GM12878 (cell line): ENCODE measurements at regions not wholly inside any gene's neighbourhood (a gene's known extent, or its start where the extent isn't known, plus 50 kb on each side); places are given as distances from the start of the nearest gene placed in this dataset.

Experiments used
- ATAC-seq: fragments of 200-7000 bp; cut with Tn5 transposase; 3 replicates; pipeline ENCODE4 v1.9.1; 2020; ENCODE audit warnings: mild to moderate bottlenecking, moderate library complexity
- BruUV-seq: library from RNA; stranded (reverse); fragments of 400-500 nt; replicated peaks from 2 replicates; lab custom pipeline; 2021; lab: Mats Ljungman, UMichigan
- CTCF ChIA-PET: fragments of 300-600 bp; sonication (Branson Sonifier 250); formaldehyde crosslinking; extraction: SDS; loops from one replicate; lab custom pipeline; 2021; ENCODE audit warnings: inconsistent platforms; lab: Yijun Ruan, JAX
- POLR2A ChIA-PET: fragments of 350-600 bp; formaldehyde crosslinking; extraction: SDS; loops from one replicate; lab custom pipeline; 2021; ENCODE audit warnings: inconsistent platforms; lab: Charles Lee
- RAD21 ChIA-PET: fragments of 300-600 bp; sonication (Branson Sonifier 250); formaldehyde crosslinking; loops from one replicate; lab custom pipeline; 2023; ENCODE audit warnings: antibody characterized with exemption; ENCODE audit not compliant: unreplicated experiment; lab: Charles Lee
- SMC1A ChIA-PET: fragments of 300-600 bp; sonication (Branson Sonifier 250); formaldehyde crosslinking; loops from one replicate; lab custom pipeline; 2023; ENCODE audit not compliant: unreplicated experiment, uncharacterized antibody; lab: Charles Lee
- DNase-seq: peaks from one replicate; pipeline ENCODE4 v3.0.0-alpha.2; 2011; ENCODE audit warnings: low read depth, low spot score
- FAIRE-seq: peaks from 3 replicates; lab custom pipeline; 2011; peaks lifted over from hg19 to GRCh38; lab: Jason Lieb, UNC
- H2AFZ ChIP-seq: 2 replicates; pipeline ENCODE4 v1.6.0; 2011; ENCODE audit warnings: low read depth, low read length, control low read depth; ENCODE audit not compliant: control insufficient read depth
- H3K27ac ChIP-seq: 2 replicates; pipeline ENCODE4 v1.5.1; 2011; ENCODE audit warnings: control low read depth; ENCODE audit not compliant: control insufficient read depth, insufficient read depth
- H3K27me3 ChIP-seq, 2 experiments: replicated peaks in 1 of 2; 2 replicates each; pipeline versions ENCODE4 v1.6.0 to v1.6.1; 2011; ENCODE audit warnings: low read length in 1 of 2; ENCODE audit not compliant: control insufficient read depth in 2 of 2, insufficient read depth in 2 of 2
- H3K36me3 ChIP-seq, 2 experiments: 2 replicates each; pipeline ENCODE4 v1.5.1; 2011; ENCODE audit warnings: low read length in 1 of 2; ENCODE audit not compliant: control insufficient read depth in 2 of 2, insufficient read depth in 2 of 2
- H3K4me1 ChIP-seq: 2 replicates; pipeline ENCODE4 v1.6.1; 2011; ENCODE audit warnings: mild to moderate bottlenecking, low read length, moderate library complexity, mixed read lengths; ENCODE audit not compliant: control insufficient read depth, insufficient read depth
- H3K4me2 ChIP-seq: 2 replicates; pipeline ENCODE4 v1.6.0; 2011; ENCODE audit warnings: control low read depth; ENCODE audit not compliant: control insufficient read depth, insufficient read depth
- H3K4me3 ChIP-seq: fragments of 200-600 bp; sonication (generic); 2 replicates; pipeline ENCODE4 v1.5.1; 2016
- H3K79me2 ChIP-seq: 2 replicates; pipeline ENCODE4 v1.6.0; 2011; ENCODE audit warnings: low read length; ENCODE audit not compliant: control insufficient read depth, insufficient read depth
- H3K9ac ChIP-seq: 2 replicates; pipeline ENCODE4 v1.8.0; 2011; ENCODE audit warnings: low read length, control low read depth, mixed read lengths; ENCODE audit not compliant: control insufficient read depth, insufficient read depth
- H3K9me3 ChIP-seq: replicated peaks from 3 replicates; pipeline ENCODE4 v1.5.1; 2011; ENCODE audit warnings: mild to moderate bottlenecking, low read length; ENCODE audit not compliant: control insufficient read depth, insufficient read depth
- H4K20me1 ChIP-seq: 2 replicates; pipeline ENCODE4 v1.6.0; 2011; ENCODE audit not compliant: control insufficient read depth, insufficient read depth
- BHLHE40 ChIP-seq, 2 experiments: fragments of 450-650 bp in 1 of 2; IDR thresholded peaks; 2 replicates each; pipeline ENCODE4 v1.6.1; 2011 to 2017; ENCODE audit warnings: low read depth in 2 of 2, borderline replicate concordance in 1 of 2, improper control_type of control experiment in 1 of 2, low read length in 1 of 2, mild to moderate bottlenecking in 1 of 2
- CBX3 ChIP-seq: fragments of 200-600 bp; sonication (generic); IDR thresholded peaks from 2 replicates; pipeline ENCODE4 v1.6.1; 2016; ENCODE audit warnings: low read depth, borderline replicate concordance
- EED ChIP-seq: sonication (generic); IDR thresholded peaks from 2 replicates; pipeline ENCODE4 v1.6.1; 2016; ENCODE audit warnings: antibody characterized with exemption, low read depth
- HDGF ChIP-seq: fragments of 450-650 bp; IDR thresholded peaks from 2 replicates; pipeline ENCODE4 v1.6.1; 2016; ENCODE audit warnings: antibody characterized with exemption
- KLF5 ChIP-seq: fragments of 450-650 bp; IDR thresholded peaks from 2 replicates; pipeline ENCODE4 v1.6.1; 2014; ENCODE audit warnings: mild to moderate bottlenecking; ENCODE audit not compliant: partially characterized antibody
- MTA2 ChIP-seq: fragments of 450-650 bp; IDR thresholded peaks from 2 replicates; pipeline ENCODE4 v1.6.1; 2016; ENCODE audit warnings: low read depth, mild to moderate bottlenecking, moderate library complexity
- MXI1 ChIP-seq: fragments of 150-350 bp; IDR thresholded peaks from 2 replicates; pipeline ENCODE4 v1.6.1; 2011; ENCODE audit warnings: low read depth, mild to moderate bottlenecking, inconsistent platforms, low read length, improper control_type of control experiment
- PML ChIP-seq: IDR thresholded peaks from 2 replicates; pipeline ENCODE4 v1.6.1; 2012; ENCODE audit warnings: low read length, inconsistent platforms
- RFX5 ChIP-seq: IDR thresholded peaks from 2 replicates; pipeline ENCODE4 v1.6.1; 2011; ENCODE audit warnings: low read depth, low read length, improper control_type of control experiment
- SREBF2 ChIP-seq: IDR thresholded peaks from 2 replicates; pipeline ENCODE4 v1.6.1; 2012; ENCODE audit warnings: mild to moderate bottlenecking, low read length
- YBX1 ChIP-seq: fragments of 450-650 bp; IDR thresholded peaks from 2 replicates; pipeline ENCODE4 v1.6.1; 2016; ENCODE audit warnings: antibody characterized with exemption
- YY1 ChIP-seq: IDR thresholded peaks from 2 replicates; pipeline ENCODE4 v1.6.1; 2011; ENCODE audit warnings: low read depth, mild to moderate bottlenecking, low read length
- ZSCAN29 ChIP-seq: fragments of 450-650 bp; IDR thresholded peaks from 2 replicates; pipeline ENCODE4 v1.6.1; 2017; ENCODE audit warnings: mild to moderate bottlenecking, moderate library complexity
- WGBS: methylation state at CpG from one replicate; pipeline ENCODE4 v1.1.6; 2016; ENCODE audit warnings: low lambda C conversion rate; ENCODE audit not compliant: insufficient replicate concordance, insufficient coverage; ENCODE audit errors: missing lambda C conversion rate; 5-methylcytosine and 5-hydroxymethylcytosine counted together
- in situ Hi-C: fragments of 300-500 bp; cut with MboI; formaldehyde crosslinking; loops from 9 replicates; pipeline ENCODE4 v1.14.3; 2018; ENCODE audit warnings: mixed read lengths
- intact Hi-C: fragments of 100-400 bp; cut with micrococcal nuclease; formaldehyde crosslinking; loops from one replicate; pipeline ENCODE4 v1.14.2; 2022; ENCODE audit not compliant: unreplicated experiment
- TF ChIP-seq, protein P1 (sequence below): fragments of 450-650 bp; IDR thresholded peaks from 2 replicates; pipeline ENCODE4 v1.6.1; 2017; ENCODE audit warnings: low read depth, mild to moderate bottlenecking, moderate library complexity

DNA sequence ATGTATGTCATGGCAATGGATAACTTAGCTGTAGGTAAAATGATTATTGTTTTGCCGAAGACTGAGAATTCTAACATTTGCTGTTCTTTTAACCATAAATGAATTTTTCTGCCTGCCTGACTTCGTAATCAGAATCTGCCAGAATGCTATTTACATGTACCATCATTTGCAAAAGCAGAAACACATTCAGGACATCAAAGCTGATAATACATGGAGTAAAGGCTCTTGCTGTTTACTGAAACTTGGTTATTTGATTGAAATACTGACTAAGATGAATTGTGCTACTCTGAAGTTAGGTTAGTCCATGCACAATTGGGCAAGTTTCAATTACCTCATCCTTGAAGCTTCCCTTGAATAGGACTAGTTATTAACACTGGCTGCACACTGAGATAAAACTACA is 293.8 kb downstream of the PLA2G4A start:
- TF ChIP-seq RFX5 (no peak), MTA2 (no peak), BHLHE40 (IDR thresholded peaks at IDR 0.05; ENCODE audit: borderline replicate concordance in 1 of 2, low read depth in 2 of 2, low read length in 1 of 2) (no peak), MXI1 (no peak), YY1 (no peak), HDGF (no peak), CBX3 (no peak), YBX1 (no peak), PML (no peak), KLF5 (no peak), ZSCAN29 (no peak), SREBF2 (no peak), EED (no peak)
- TF ChIP-seq, protein P1, sequence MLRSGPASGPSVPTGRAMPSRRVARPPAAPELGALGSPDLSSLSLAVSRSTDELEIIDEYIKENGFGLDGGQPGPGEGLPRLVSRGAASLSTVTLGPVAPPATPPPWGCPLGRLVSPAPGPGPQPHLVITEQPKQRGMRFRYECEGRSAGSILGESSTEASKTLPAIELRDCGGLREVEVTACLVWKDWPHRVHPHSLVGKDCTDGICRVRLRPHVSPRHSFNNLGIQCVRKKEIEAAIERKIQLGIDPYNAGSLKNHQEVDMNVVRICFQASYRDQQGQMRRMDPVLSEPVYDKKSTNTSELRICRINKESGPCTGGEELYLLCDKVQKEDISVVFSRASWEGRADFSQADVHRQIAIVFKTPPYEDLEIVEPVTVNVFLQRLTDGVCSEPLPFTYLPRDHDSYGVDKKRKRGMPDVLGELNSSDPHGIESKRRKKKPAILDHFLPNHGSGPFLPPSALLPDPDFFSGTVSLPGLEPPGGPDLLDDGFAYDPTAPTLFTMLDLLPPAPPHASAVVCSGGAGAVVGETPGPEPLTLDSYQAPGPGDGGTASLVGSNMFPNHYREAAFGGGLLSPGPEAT: no peak
- Histone ChIP-seq H3K4me2 (no peak overlapping the region), H3K27me3 (no peaks in the 10 kb centered on the region), H3K79me2 (no peaks in the 10 kb centered on the region), H3K9me3 (no peaks in the 10 kb centered on the region), H3K36me3 (no peaks in the 10 kb centered on the region), H3K27ac (no peak overlapping the region), H2AFZ (no peak overlapping the region), H3K9ac (no peak overlapping the region), H3K4me1 (no peaks in the 10 kb centered on the region), H4K20me1 (no peaks in the 10 kb centered on the region), H3K4me3 (no peak overlapping the region)
- 45% methylated on average over 2 of the region's 2 CpGs for WGBS
- ATAC-seq: no peak
- in situ Hi-C loops: no loop called here
- ChIA-PET SMC1A (no interaction called here), CTCF (no interaction called here), RAD21 (no interaction called here), POLR2A (no interaction called here)
- intact Hi-C loops: no loop called here
- DNase-seq: no peak
- no peak for FAIRE-seq
- no TSS peak for BruUV-seq
